AG09319 (cell line): ENCODE measurements at regions not wholly inside any gene's neighbourhood (a gene's known extent, or its start where the extent isn't known, plus 50 kb on each side); places are given as distances from the start of the nearest gene placed in this dataset.
"Not testable (repeated sequence)": the region's sequence is repeated elsewhere in the genome, so short reads cannot be mapped to it uniquely, and the experiment has no call there.

Experiments used
- DNase-seq: peaks from one replicate; pipeline ENCODE4 v3.0.0-alpha.2; 2010; ENCODE audit warnings: low read depth; ENCODE audit errors: extremely low read depth
- CTCF ChIP-seq: IDR thresholded peaks from 2 replicates; pipeline ENCODE4 v1.5.1; 2011; ENCODE audit warnings: low read depth, mild to moderate bottlenecking, inconsistent platforms, low read length, moderate library complexity

GRCh38 chr22:33139937-33140336, 81.8 kb upstream of the SYN3 start:
- DNase-seq = no peak
- TF ChIP-seq CTCF = no peak

GRCh38 chr22:33138333-33138732, 80.2 kb upstream of the SYN3 start:
- DNase-seq = not testable (repeated sequence)

- no peak for DNase-seq
- no peak for TF ChIP-seq CTCF
These were observed 72.3 kb upstream of the SYN3 start for GRCh38 chr22:33130473-33130872.

- no peak for TF ChIP-seq CTCF
- DNase-seq = no peak
These were observed 71.4 kb upstream of the SYN3 start for GRCh38 chr22:33129621-33130020.

- TF ChIP-seq CTCF = peak; percentile 14; the same call in 1 of the 2 replicates
- DNase-seq = no peak
These were observed 68.7 kb upstream of the SYN3 start for GRCh38 chr22:33126881-33127280.

GRCh38 chr22:33124471-33124870, 66.3 kb upstream of the SYN3 start:
- no peak for DNase-seq
- no peak for TF ChIP-seq CTCF

- DNase-seq = not testable (repeated sequence)
These were observed 64.3 kb upstream of the SYN3 start for GRCh38 chr22:33122439-33122838.

GRCh38 chr22:33119044-33119443, 60.9 kb upstream of the SYN3 start:
- no peak for TF ChIP-seq CTCF

GRCh38 chr22:33117821-33118220, 59.6 kb upstream of the SYN3 start:
- no peak for TF ChIP-seq CTCF
- DNase-seq = no peak

More at GRCh38 chr22:33119044-33119443, 60.9 kb upstream of the SYN3 start:
- no peak for DNase-seq
